ENCODE measurements at regions not wholly inside any gene's neighbourhood (a gene's known extent, or its start where the extent isn't known, plus 50 kb on each side); places are given as distances from the start of the nearest gene placed in this dataset.
"Not testable (repeated sequence)": the region's sequence is repeated elsewhere in the genome, so short reads cannot be mapped to it uniquely, and the experiment has no call there.

DNA sequence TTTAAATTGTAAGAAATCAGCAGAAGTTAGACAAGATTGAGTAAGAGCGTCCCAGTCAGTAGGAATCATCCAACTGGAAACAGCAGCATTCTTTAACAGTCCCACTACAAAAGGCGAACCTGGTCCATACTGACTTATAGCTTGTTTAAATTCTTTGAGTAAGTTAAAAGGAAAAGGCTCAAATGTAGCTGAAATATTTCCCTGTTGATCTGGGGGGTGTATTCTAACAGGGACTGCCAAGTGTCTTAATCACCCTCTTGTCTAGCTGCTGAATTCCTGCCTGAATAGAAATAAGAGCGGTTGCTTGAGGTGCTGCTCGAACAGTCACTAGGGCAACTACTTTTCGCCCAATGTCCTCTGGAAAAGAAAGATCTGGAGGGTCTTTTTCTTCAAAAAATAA, 56.4 kb upstream of the FMNL2 start:
- Histone ChIP-seq H3K27me3 (ENCODE audit: control insufficient read depth, insufficient read depth, low read length) (no peaks in the 10 kb centered on the region), H3K9me3 (ENCODE audit: control insufficient read depth in 2 of 2, low read length in 2 of 2) (peaks cover 7 to 11% of the 10 kb centered on the region in 2 experiments), H3K4me3 (ENCODE audit: low read depth, low read length) (no peak overlapping the region), H3K36me3 (ENCODE audit: control insufficient read depth, insufficient read depth, low read length) (no peaks in the 10 kb centered on the region), H3K4me1 (ENCODE audit: control insufficient read depth, insufficient read depth, low read length, poor library complexity, severe bottlenecking) (no peaks in the 10 kb centered on the region), H3K27ac (ENCODE audit: insufficient read depth, low read length, poor library complexity, severe bottlenecking) (no peak overlapping the region)
- peaks cover 0 to 23% (median 6%) of the 10 kb centered on the region in 7 donors for H3K9me3 Mint-ChIP-seq
- DNase-seq (no peak), ATAC-seq (ENCODE audit: low read depth in 2 of 2) (no peak)
- no peak overlapping the region for H3K4me3 Mint-ChIP-seq
- no peaks in the 10 kb centered on the region for H3K4me1 Mint-ChIP-seq
- no peaks in the 10 kb centered on the region for H3K36me3 Mint-ChIP-seq
- H3K27ac Mint-ChIP-seq, result no peak overlapping the region
- peaks cover 4% of the 10 kb centered on the region for H3K27me3 Mint-ChIP-seq

- H3K27me3 ChIP-seq (ENCODE audit: control insufficient read depth, insufficient read depth, low read length); H3K4me1 ChIP-seq (ENCODE audit: control insufficient read depth, insufficient read depth, low read length, poor library complexity, severe bottlenecking); ATAC-seq (ENCODE audit: low read depth in 2 of 2); H3K27me3 Mint-ChIP-seq; H3K4me3 ChIP-seq (ENCODE audit: low read depth, low read length); H3K27ac Mint-ChIP-seq; H3K9me3 ChIP-seq (ENCODE audit: control insufficient read depth in 2 of 2, low read length in 2 of 2); H3K4me3 Mint-ChIP-seq; H3K4me1 Mint-ChIP-seq; H3K27ac ChIP-seq (ENCODE audit: insufficient read depth, low read length, poor library complexity, severe bottlenecking); H3K36me3 Mint-ChIP-seq; H3K36me3 ChIP-seq (ENCODE audit: control insufficient read depth, insufficient read depth, low read length); DNase-seq: not testable (repeated sequence)
- peaks cover 0 to 18% (median 4%) of the 10 kb centered on the region in 7 donors for H3K9me3 Mint-ChIP-seq
Measured at GRCh38 chr2:152279367-152279766, 55.6 kb upstream of the FMNL2 start.

DNA sequence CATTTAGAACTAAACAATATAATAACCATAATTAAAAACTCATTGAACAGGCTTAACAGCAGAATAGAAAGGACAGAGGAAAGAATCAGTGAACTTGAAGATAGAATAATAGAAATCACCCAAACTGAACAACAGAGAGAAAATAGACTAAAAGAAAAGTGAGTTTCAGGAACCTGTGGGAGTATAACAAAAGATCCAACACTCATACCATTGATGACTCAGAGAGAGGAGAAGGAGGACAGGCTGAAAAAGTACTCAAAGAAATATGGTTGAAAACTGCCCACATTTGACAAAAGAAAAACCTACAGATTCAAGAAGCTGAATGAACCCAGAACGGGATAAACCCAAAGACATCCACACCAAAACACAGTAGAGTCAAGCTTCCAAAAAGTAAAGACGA, 54.2 kb upstream of the FMNL2 start:
- Mint-ChIP-seq H3K27ac (no peak overlapping the region), H3K4me3 (no peak overlapping the region), H3K9me3 (peaks cover 0 to 8% (median 2%) of the 10 kb centered on the region in 7 donors), H3K27me3 (peaks cover 4% of the 10 kb centered on the region), H3K36me3 (no peaks in the 10 kb centered on the region), H3K4me1 (no peaks in the 10 kb centered on the region)
- Histone ChIP-seq H3K27ac (ENCODE audit: insufficient read depth, low read length, poor library complexity, severe bottlenecking) (no peak overlapping the region), H3K27me3 (ENCODE audit: control insufficient read depth, insufficient read depth, low read length) (no peaks in the 10 kb centered on the region), H3K4me3 (ENCODE audit: low read depth, low read length) (no peak overlapping the region), H3K4me1 (ENCODE audit: control insufficient read depth, insufficient read depth, low read length, poor library complexity, severe bottlenecking) (no peaks in the 10 kb centered on the region), H3K36me3 (ENCODE audit: control insufficient read depth, insufficient read depth, low read length) (no peaks in the 10 kb centered on the region), H3K9me3 (ENCODE audit: control insufficient read depth in 2 of 2, low read length in 2 of 2) (no peaks in the 10 kb centered on the region)
- DNase-seq (no peak), ATAC-seq (ENCODE audit: low read depth in 2 of 2) (no peak)

DNA sequence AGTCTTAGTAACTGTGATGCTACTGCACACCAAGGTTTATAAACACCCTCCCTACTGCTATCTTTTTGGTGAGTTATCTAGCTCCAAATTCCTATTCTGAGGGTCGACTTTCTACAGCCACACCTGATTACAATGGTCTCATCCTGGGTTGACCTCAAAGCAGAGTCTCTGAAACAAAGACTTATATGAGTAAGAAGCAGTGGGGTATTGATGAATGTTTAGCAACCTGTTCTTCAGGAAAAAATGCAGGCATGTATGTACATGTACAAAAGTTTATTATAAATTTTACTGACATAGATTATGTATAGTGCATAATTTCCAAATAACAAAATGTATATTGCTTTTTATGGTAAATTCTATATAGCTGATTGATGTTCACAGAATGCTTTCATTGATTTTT, 51.6 kb upstream of the FMNL2 start:
- Mint-ChIP-seq H3K36me3 (no peaks in the 10 kb centered on the region), H3K4me3 (no peak overlapping the region)
- no peaks in the 10 kb centered on the region for H3K9me3 ChIP-seq (ENCODE audit: control insufficient read depth in 2 of 2, low read length in 2 of 2)

GRCh38 chr2:152284398-152284797, 50.6 kb upstream of the FMNL2 start:
- Histone ChIP-seq H3K27me3 (ENCODE audit: control insufficient read depth, insufficient read depth, low read length) (no peaks in the 10 kb centered on the region), H3K9me3 (ENCODE audit: control insufficient read depth in 2 of 2, low read length in 2 of 2) (no peaks in the 10 kb centered on the region), H3K4me3 (ENCODE audit: low read depth, low read length) (no peak overlapping the region), H3K4me1 (ENCODE audit: control insufficient read depth, insufficient read depth, low read length, poor library complexity, severe bottlenecking) (no peaks in the 10 kb centered on the region), H3K36me3 (ENCODE audit: control insufficient read depth, insufficient read depth, low read length) (no peaks in the 10 kb centered on the region), H3K27ac (ENCODE audit: insufficient read depth, low read length, poor library complexity, severe bottlenecking) (no peak overlapping the region)
- Mint-ChIP-seq H3K27ac (no peak overlapping the region), H3K27me3 (peaks cover 4% of the 10 kb centered on the region), H3K36me3 (no peaks in the 10 kb centered on the region), H3K9me3 (peaks cover 0 to 6% (median 0%) of the 10 kb centered on the region in 7 donors), H3K4me1 (no peaks in the 10 kb centered on the region), H3K4me3 (no peak overlapping the region)
- ATAC-seq (ENCODE audit: low read depth in 2 of 2), result no peak
- no peak for DNase-seq

More for the DNA sequence above, 51.6 kb upstream of the FMNL2 start:
- Histone ChIP-seq H3K4me1 (ENCODE audit: control insufficient read depth, insufficient read depth, low read length, poor library complexity, severe bottlenecking) (no peaks in the 10 kb centered on the region), H3K27ac (ENCODE audit: insufficient read depth, low read length, poor library complexity, severe bottlenecking) (no peak overlapping the region), H3K27me3 (ENCODE audit: control insufficient read depth, insufficient read depth, low read length) (no peaks in the 10 kb centered on the region), H3K4me3 (ENCODE audit: low read depth, low read length) (no peak overlapping the region), H3K36me3 (ENCODE audit: control insufficient read depth, insufficient read depth, low read length) (no peaks in the 10 kb centered on the region)
- peaks cover 4% of the 10 kb centered on the region for H3K27me3 Mint-ChIP-seq
- no peak for DNase-seq
- ATAC-seq (ENCODE audit: low read depth in 2 of 2), result no peak
- H3K27ac Mint-ChIP-seq, result no peak overlapping the region
- peaks cover 0 to 6% (median 0%) of the 10 kb centered on the region in 7 donors for H3K9me3 Mint-ChIP-seq
- no peaks in the 10 kb centered on the region for H3K4me1 Mint-ChIP-seq

All from CD4-positive, CD25-positive, alpha-beta regulatory T cell (primary cell).